GM21619 (cell line): ENCODE measurements at regions not wholly inside any gene's neighbourhood (a gene's known extent, or its start where the extent isn't known, plus 50 kb on each side); places are given as distances from the start of the nearest gene placed in this dataset.

Source experiments
- ATAC-seq: cut with Tn5 transposase; IDR thresholded peaks from one replicate; pipeline ENCODE4 v1.9.1; 2021; ENCODE audit not compliant: unreplicated experiment

DNA sequence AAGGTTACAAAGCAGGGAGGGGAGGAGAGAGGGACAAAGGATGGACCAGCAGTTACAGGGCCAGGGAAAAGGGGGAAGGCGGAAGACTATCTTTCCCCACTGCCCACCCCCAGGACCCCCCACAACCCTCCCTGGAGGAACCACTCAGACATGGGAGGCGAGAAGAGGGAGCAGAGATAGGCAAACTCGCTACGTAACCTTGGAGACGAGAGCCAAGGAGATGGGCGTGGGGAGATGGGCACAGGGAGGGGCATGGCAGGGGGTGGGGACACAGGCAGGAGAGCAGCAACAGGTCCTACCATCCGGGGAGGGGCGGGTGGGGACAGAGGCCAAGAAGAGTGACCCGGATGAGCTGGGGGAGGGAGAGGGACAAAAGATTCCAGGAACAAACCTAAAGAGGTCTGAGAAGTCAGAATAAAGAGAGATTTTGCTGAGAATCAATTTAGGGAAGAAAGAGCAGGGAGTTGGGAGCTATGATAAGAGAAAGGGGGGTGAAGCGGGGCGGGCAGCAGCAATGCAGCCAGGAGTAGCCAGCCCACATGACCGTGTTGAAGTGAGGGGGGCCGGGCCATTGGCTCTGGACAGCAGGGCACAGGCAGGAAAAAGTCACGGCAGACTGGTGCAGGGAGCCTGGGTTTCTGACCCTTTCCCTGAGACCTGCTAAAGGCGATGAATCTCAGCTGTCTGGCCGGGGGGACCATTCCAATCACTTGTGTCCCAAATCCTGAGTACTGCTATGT, 128.4 kb downstream of the BUD13 start:
- ATAC-seq, result no peak

DNA sequence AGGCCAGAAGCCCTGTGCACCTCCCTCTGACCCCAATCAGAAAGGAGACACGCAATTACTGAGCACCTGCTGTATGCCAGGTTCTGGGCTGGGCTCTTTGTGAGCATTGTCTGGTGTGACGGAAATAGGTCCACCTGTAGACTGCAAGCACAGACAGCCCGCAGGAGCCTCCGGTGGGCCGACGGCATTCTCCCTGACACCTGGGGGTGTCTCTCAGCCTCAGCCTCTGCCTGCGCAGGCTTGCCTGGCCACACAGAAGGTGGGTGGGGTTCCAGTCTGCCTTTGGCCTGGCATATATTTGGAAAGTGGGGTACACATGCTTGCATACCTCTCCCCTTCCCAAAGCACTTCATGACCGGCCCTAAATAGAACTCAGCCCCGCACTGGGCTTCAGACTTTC, 129.3 kb downstream of the BUD13 start:
- no peak for ATAC-seq

DNA sequence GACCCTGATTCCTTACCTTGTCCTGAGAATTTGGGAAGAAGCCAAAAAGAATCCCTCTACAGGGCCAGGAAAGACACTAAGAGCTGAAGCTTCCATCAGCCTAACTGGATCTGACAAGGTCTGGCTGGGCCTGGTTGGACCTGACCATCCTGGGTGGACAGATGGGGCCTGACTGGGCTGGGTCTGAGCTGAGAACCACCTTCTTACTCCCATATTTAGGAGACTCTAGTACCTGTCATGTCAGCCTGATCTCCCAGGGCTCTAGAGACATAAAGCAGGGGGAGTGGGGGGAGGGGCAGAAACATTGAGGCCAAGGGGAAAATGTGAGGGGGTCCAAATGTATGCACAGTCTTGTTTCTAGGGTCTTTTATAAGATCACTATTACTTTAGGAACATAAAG, 129.9 kb downstream of the BUD13 start:
- ATAC-seq, result no peak

DNA sequence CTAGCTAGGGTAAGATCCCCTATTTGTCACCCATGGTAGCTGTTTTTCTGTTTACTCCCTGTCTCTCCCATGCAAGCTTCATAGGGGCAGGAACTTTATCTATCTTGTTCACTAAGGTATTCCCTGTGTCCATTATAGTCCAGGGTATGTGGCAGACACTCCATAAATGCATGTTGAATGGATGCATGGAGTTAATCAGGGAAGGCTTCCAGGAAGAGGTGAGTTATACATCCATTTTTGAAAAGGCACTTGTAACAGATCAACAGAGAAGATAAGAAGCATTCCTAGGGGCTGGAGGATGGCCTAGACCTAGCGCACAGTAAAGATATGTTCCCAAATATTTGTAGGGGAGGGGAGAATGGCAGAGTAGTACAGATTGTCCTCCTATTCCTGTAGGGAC, 130.3 kb downstream of the BUD13 start:
- ATAC-seq, result no peak

DNA sequence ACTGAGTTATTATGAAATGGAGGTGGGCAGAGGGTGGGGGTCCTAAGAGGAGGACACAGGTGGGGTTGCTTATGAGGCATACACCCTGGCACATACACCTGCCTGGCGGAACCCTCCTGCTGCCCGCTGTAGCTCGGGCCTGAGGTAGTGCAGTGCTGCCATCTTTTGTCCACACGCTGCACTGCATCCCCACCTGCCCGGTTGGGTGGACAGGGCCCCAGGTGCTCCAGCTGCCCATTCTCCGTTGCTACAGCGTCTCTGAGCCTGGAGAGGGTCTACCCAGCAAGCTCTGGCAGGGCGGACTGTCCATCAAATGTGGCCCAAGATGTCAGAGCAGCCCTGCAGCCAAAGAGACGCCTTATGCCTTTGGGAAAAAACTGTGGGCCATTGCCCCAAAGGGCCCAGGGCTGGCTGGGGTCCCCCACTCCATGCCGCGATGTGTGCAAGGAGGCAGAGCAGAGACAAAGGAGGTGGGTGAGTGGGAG, 131.2 kb downstream of the BUD13 start:
- no peak for ATAC-seq

DNA sequence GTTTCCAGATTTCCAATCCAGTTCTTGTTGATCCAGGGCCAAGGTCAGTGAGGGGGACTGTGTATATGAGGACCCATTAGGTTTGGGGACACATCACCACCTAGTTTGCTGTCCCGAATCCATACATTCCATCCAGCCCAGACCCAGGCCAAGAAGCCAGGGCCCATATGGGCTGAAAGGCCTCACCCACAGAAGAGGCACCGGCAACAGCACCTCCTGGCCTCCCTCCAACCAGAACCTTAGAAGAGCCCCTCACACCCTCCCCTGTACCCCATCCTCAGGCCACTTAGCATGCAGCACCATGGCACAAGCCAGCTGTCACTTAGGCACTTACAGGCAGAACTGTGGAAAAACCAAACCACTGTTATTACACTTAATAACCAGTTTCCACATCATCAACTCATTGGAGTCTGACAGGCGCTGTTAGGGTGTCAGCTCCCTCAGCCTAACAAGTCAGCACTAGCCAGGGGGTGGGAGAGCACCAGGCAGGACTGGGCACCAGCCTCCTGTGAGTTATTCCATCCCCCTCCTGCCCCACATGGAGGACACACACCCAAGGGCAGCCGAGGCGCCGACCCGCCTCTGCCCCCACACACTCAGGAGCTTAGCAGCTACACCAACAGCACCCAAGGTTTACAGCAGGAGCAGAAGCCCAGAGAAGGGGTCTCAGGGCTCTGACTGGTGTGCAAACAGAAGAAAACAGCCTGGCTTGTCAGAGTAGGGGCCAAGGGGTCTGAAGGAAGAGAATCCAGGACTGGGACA, 132.0 kb downstream of the BUD13 start:
- ATAC-seq, result no peak

DNA sequence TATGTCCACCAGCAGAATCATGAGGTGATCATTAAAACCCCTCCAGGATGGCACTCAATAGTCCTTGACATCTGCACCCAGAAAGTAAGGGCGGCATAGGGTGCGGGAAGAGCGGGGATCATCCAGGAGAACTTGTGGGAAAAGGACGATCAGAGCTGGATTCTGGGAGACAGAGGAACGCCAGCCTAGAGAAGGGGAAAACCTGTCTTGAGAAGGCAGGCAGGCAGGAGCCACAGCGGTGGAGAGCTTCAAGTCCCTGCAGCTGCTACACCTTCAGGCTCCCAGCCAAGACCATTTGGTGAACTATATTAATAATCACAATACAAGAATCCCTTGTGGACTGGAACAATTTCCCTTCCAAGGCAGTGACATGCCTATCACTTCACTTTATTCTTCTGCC, 134.3 kb downstream of the BUD13 start:
- ATAC-seq, result no peak

DNA sequence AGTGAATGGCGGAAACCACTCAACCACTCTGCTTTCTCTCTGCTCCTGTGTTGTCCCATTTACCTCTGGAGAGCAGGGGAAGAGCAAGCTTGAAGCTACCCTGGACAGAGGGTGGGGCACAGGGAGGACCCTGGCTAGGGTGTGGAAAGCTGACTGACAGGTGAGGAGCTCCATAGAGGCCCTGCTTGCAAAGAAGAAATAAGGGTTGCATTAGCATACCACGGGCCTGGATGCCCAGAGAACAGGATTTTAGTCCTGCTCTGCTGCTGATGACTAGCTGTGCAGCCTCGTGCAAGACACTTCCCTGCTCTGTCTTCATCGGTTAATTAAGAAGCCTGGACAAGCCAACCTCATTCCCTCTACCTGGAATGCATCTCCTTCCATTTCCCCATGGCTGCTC, 135.0 kb downstream of the BUD13 start:
- ATAC-seq, result no peak

DNA sequence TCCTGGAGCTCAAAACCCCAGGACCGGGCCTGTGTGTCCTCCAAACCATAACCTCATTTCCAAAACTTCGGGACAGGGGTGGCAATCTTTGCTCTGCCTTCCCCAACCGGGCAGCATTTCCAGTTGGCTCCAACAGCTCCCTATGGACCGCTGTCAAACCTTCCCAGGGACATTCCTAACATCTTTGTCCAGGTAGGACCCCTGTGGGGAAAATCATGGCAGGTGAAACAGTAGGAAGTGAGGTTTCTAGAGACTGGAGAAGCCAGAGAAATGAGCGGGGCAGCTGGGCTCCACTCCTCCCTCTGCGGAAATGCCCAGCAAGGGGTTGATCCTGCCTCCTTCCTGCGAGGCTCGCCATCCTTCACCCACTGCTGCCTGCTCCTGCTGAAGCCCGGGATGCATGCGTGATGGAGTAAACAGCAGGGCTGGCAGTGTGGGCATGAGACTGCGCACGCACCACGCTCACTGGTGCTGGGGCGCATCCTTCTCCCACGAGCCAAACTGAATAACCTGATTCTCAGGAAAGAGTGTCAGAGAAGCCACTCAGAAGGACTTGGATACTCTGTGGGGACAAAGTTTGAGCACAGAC, 136.4 kb downstream of the BUD13 start:
- no peak for ATAC-seq

DNA sequence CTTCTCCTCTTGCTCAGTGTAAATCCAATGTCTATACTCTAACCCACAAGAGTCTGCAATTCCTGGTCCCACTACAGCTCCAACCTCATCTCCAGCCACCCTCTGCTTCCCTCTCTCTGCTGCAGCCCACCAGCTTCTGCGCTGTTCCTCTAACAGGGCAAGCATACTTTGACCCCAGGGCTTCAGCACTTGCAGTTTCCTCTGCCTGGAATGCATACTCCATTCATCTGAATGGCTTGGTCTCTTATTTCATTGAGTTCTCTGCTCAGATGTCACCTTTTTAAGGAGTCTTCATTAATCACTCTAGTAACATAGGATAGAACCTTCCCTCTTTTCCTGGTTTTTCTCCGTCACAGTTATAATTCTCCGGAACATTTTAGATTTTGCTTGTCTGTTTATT, 141.6 kb downstream of the BUD13 start:
- no peak for ATAC-seq

DNA sequence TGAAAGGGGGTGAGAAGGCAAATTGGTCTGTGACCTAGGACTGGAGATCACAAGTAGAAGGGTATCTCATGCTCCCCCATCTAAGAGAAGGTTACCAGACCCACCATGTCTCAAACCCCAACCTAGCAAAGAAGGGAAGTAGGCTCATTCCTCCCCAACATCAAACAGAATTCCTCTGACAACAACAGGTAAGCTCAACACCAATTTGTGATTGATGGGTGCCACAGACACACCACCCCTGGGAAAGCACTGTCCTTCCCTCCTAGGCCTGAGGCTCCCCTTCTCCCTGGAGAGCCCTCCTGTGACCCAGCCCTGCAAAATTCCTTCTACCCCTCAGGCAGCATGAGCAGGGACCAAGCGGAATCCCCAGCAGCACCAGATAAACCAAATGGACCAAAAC, 154.3 kb downstream of the BUD13 start:
- no peak for ATAC-seq

DNA sequence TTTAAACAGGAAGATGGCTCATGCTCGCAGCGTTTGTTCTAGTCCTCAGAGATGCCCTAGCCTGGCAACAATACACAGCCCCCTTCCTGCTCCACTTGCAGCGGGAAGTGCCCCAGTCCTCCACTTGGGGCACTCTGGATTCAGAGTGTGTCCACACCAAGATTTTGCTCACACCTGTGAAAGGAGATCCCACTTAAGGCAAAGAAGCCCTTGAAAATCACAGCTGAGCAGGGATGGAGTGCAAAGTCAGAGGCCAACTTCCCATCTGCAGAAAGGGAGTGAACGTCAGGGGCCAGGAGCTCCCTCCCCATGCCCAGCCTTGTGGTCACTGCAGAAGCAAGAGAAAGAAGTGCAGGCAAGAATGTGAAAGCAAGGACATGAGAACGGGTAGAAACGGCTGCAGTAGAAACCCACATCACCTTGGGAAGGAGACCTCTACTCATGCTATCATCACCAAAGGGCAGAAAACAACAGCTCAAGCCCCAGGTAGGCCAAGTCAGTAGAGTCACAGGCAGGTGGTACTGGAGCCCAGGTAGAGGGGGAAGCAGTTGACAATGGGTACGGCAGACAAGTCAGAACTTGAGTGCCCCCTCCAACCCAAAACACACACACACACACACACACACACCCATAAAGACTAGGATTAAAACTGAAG, 157.4 kb downstream of the BUD13 start:
- ATAC-seq, result no peak

DNA sequence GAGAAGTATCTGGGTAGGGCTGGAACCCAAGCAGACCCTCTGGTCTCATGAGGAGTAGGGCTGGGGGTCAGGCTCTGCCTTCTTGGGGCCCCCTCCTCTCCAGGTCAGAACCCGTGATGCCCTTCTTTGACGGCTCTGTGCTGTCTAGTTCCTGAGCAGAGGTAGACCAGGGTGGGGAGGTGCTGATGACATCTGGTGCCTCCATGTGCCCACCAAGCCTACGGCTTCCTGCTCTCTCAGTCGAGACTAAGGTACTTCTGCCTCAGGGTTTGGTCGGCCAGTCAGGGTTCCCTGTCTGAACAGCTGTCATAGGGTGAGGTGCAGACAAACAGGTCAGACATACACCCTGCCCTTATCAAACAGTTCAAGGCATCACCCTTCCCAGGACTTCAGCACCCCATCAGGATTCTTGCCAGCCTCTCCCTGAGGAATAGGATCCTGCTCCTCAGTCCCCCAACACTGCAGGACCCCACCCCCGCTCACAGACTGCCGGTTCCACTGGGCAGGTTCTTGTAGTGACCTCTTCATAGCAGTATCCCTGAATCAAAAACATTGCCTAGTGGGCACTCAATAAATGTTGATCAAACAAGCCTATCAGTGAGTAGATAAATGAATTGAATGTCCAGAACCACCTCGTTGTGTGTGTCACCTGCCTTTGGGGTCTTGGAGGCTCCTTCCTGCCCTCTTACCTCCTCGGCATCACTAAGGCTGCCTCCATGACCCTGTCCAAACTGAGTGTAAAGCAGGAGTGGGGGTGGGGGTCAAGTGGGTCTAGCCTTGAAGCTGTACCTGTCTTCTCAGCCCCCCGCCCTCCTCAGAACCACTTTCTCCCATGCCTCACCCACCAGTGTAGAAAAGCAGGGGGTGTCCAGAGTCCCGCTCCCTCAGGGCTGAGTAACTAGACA, 158.2 kb downstream of the BUD13 start:
- no peak for ATAC-seq

DNA sequence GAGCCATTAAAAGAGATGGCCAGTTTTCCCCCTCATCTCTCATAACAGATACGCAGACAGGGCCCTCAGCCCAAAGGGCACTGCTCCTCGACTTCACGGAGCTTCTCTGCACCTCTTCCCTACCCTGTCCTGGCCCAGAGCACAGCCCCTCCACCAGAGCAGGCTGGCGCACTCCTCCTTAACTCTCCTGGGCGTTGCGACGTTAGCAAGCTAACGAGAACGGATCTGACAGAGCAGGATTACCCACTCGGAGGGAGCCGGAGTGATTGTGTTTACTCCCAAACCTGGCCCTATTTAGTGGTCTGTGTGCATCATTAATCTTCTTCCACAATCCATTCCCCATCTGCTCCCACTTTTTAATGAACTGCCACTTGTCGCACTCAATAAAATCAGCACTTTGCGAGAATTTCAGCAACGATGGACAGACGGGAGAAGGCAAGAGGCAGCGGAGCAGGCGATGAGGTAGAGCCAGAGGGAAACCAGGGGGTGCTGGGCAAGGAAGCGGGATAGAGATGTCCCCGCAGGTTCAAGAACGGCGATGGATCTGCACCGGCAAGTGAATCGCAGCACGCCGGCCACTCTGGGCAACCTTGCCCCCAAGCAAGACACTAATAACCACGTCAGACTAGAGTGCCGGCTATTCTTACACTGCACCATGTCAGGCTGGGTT, 159.4 kb downstream of the BUD13 start:
- no peak for ATAC-seq

DNA sequence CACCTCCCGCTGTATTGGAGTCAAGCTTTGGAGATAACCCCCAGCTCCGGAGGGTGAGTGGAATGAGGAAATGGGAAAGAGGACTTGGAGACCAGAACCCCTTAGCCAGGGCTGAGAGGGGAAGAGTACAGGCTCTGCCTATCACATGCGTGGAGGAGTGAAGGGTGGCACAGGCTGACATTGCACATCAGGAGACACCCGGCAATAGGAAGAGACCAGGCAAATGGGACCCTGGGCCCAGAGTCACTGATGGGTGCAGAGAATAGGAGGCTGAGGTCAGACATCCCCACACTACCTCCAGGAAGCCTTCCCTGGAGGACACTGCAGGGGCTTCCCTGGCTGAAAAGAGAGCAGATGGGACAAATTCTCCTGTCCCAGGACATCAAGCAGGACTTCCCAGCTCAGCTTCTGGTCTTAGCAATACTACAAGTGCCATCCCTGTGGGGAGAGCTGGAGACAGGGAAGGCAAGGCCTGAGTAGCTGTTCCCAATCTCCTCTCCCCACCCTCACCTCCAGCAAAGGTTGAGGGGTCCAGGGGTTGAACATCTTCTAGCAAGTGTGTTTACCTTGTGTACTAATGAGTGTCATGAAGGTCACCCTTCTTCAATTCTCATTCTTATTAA, 160.7 kb downstream of the BUD13 start:
- no peak for ATAC-seq

DNA sequence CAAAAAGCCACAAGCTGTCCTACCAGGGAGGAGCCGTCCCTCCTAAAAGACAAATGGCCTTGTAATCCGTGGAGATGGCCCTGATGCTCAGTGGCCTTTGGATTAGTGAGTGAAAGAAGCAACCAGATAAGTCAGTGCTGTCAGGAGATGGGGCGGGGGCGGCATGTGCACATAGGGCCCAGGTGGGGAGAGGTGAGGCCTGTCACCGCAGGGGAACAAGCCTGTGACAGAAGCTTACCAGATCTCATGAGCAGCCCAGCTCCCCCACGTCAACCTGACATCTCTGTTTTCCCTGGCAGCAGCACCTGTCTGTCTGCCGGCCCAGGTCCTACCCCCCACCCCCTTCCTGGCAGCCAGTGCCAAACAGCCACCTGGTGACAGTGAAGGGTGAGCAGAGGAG, 162.6 kb downstream of the BUD13 start:
- ATAC-seq, result no peak

DNA sequence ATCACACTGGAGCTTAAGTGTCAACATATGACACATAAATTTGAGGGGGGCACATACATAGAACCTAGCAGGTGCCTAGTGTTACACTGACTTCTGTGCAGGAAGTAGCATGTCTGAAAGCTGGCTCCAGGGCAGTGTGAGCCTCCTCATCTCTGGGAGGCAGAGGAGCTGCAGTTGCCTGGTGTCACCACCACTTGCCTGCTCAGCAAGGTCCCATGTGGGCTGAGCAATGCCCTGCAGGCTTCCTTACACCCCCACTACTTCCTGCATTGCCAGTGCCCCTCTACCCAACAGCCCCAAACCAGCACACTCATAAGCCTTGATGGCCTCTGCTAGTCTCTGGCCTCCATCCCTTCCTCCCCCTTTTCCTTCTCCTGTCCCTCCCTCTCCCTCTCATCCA, 165.8 kb downstream of the BUD13 start:
- ATAC-seq, result no peak

DNA sequence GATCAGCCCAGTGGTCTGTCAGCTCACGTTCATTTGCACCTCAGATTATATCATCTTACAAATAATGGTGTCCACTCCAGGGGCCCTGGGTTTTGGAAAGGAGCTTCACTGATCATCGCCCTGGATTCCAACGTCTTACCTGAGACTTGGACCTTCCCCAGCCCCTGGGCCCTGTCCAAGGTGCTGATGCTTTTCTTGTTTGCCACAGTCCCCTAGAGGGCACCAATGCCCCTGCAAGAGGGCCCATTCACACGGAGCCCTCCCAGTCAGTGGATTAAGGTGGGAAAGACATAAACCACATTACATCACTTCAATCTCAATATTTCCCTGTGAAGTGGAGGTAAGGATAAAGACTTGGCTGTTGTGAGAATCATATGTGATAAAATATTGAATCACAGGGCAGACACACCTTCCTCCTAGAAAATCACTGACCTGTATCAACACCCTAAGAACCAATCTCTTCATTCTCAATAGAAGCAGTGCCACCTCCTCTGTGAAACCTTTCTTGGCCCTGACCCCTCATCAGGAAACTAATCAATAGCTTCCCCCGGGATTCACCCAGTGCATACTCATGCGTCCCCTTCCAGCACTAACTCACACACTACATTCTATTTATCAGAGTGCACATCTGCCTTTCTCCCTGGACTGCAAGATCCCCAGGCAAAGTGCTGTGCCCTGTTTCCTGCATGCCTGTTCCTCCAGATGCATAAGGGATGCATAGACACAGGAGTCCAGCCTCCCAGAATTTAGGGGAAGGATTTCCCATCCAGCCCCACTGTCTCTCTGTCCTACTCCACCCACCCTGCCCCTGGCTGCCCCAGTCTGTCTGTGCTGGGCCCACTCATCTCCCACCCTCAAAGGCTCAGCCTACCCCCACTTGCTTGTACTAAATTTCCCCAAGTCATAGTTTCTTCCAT, 167.0 kb downstream of the BUD13 start:
- no peak for ATAC-seq
